PC-3 (cell line): ENCODE measurements at regions not wholly inside any gene's neighbourhood (a gene's known extent, or its start where the extent isn't known, plus 50 kb on each side); places are given as distances from the start of the nearest gene placed in this dataset.

Experiments
- ATAC-seq: fragments of 200-7000 bp; cut with Tn5 transposase; 2 replicates; pipeline ENCODE4 v1.9.1; 2020; ENCODE audit warnings: mild to moderate bottlenecking, moderate library complexity
- BruUV-seq: library from RNA; stranded (reverse); fragments of 400-500 nt; replicated peaks from 2 replicates; lab custom pipeline; 2021; lab: Mats Ljungman, UMichigan
- CTCF ChIA-PET: fragments of 300-600 bp; sonication (Branson Sonifier 250); formaldehyde crosslinking; loops from one replicate; lab custom pipeline; 2022; ENCODE audit warnings: antibody characterized with exemption; lab: Charles Lee
- POLR2A ChIA-PET: fragments of 300-600 bp; sonication (Branson Sonifier 250); formaldehyde crosslinking; loops from one replicate; lab custom pipeline; 2022; ENCODE audit warnings: antibody characterized with exemption; ENCODE audit not compliant: unreplicated experiment; lab: Charles Lee
- DNase-seq: peaks from one replicate; pipeline ENCODE4 v3.0.0-alpha.2; 2015
- H2AFZ ChIP-seq: fragments of 300-600 bp; sonication (generic); 2 replicates; pipeline ENCODE4 v1.6.0; 2016; ENCODE audit warnings: antibody characterized with exemption, low read length
- H3F3A ChIP-seq: fragments of 300-600 bp; sonication (generic); one replicate; pipeline ENCODE4 v1.6.0; 2017; ENCODE audit warnings: antibody characterized with exemption, low read length, control low read depth, mild to moderate bottlenecking; ENCODE audit not compliant: unreplicated experiment
- H3K27ac ChIP-seq: fragments of 300-600 bp; sonication (generic); 2 replicates; pipeline ENCODE4 v1.5.1; 2016; ENCODE audit warnings: mild to moderate bottlenecking, low read length
- H3K27me3 ChIP-seq: fragments of 300-600 bp; sonication (generic); 2 replicates; pipeline ENCODE4 v1.6.1; 2016; ENCODE audit warnings: low read length, mixed read lengths
- H3K36me3 ChIP-seq: fragments of 300-600 bp; sonication (generic); 2 replicates; pipeline ENCODE4 v1.6.1; 2016; ENCODE audit warnings: low read depth, mixed run types, low read length, mixed read lengths
- H3K4me1 ChIP-seq: fragments of 300-600 bp; sonication (generic); 2 replicates; pipeline ENCODE4 v1.5.1; 2016; ENCODE audit warnings: low read length; ENCODE audit not compliant: insufficient read depth
- H3K4me2 ChIP-seq: fragments of 300-600 bp; sonication (generic); 2 replicates; pipeline ENCODE4 v1.6.0; 2016; ENCODE audit warnings: low read length
- H3K4me3 ChIP-seq: fragments of 300-600 bp; sonication (generic); 2 replicates; pipeline ENCODE4 v1.5.1; 2016; ENCODE audit warnings: mild to moderate bottlenecking, low read length, mixed read lengths
- H3K79me2 ChIP-seq: fragments of 300-600 bp; sonication (generic); 2 replicates; pipeline ENCODE4 v1.6.1; 2017; ENCODE audit warnings: low read length, mixed read lengths
- H3K9ac ChIP-seq: fragments of 300-600 bp; sonication (generic); 2 replicates; pipeline ENCODE4 v1.6.0; 2016; ENCODE audit warnings: mild to moderate bottlenecking, low read length
- H3K9me2 ChIP-seq: fragments of 300-600 bp; sonication (generic); replicated peaks from 2 replicates; pipeline ENCODE4 v1.6.1; 2016; ENCODE audit warnings: mixed run types, low read length, mixed read lengths
- H3K9me3 ChIP-seq: fragments of 300-600 bp; sonication (generic); 2 replicates; pipeline ENCODE4 v1.6.1; 2016; ENCODE audit warnings: low read length, mixed read lengths
- H4K20me1 ChIP-seq: fragments of 300-600 bp; sonication (generic); 2 replicates; pipeline ENCODE4 v1.6.1; 2016; ENCODE audit warnings: low read length, mixed read lengths
- EZH2 ChIP-seq: fragments of 300-600 bp; sonication (generic); IDR thresholded peaks from one replicate; pipeline ENCODE4 v1.6.1; 2017; ENCODE audit warnings: antibody characterized with exemption, mild to moderate bottlenecking, low read length; ENCODE audit not compliant: unreplicated experiment
- EZH2phosphoT487 ChIP-seq: fragments of 300-600 bp; sonication (generic); IDR thresholded peaks from 2 replicates; pipeline ENCODE4 v1.6.1; 2018; ENCODE audit warnings: mild to moderate bottlenecking, antibody characterized with exemption, low read length, borderline replicate concordance
- intact Hi-C: fragments of 100-400 bp; cut with micrococcal nuclease; formaldehyde crosslinking; loops from 2 replicates; pipeline ENCODE4 v1.9.0; 2023
- TF ChIP-seq, protein P1 (sequence below): fragments of 300-600 bp; sonication (generic); conservative IDR thresholded peaks from 2 replicates; pipeline ENCODE4 v1.5.1; 2017; ENCODE audit warnings: antibody characterized with exemption, low read depth, mild to moderate bottlenecking, low read length

DNA sequence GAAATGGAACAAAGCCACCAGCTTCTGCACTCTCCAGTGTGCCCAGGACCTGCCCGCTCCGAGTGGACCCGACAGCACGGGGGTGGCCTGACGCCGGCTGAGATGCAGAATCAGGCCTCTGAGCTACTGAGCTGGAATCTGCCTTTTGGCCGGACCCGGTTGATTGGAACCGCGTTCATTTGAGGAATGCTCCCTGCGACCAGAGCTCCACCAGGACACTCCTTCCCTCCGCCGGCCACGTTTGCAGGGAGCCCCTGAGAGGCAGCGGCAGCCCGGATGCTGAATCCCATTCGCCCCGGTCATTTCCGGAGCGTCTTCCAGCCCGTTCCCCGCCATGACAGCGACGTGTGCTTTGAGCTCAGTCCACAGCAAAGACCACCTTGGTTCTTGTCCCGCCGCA lies 392.7 kb downstream of the THBS2 start:
- ATAC-seq, result no peak
- no peaks in the 10 kb centered on the region for H3K9me2 ChIP-seq

DNA sequence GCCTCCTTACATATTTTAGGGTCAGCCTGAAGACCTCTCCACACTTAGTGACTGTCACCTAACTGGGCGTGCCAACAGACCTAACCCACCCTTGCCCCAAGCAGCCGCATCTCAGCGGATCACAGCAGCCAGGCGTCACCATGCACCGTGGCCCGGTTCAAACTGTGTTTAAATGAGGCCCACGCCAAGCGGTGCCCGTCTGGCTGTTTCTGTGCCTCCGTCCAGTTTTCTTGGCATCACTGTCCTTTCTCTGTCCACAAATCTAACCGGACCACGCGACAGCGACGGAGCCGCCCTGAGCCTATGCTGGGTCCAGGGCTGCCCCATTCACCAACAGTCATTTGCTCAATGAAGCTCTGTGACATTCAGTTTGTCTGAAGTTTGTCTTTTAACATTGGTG lies 393.3 kb downstream of the THBS2 start:
- Histone ChIP-seq H3K36me3 (no peaks in the 10 kb centered on the region), H3K27me3 (peaks cover 24% of the 10 kb centered on the region), H3K79me2 (no peaks in the 10 kb centered on the region), H3K9me2 (no peaks in the 10 kb centered on the region), H3K4me3 (no peak overlapping the region), H3K4me2 (no peak overlapping the region), H3F3A (no peaks in the 10 kb centered on the region), H3K27ac (no peak overlapping the region), H3K9ac (no peak overlapping the region), H3K4me1 (no peaks in the 10 kb centered on the region), H4K20me1 (no peaks in the 10 kb centered on the region), H3K9me3 (no peaks in the 10 kb centered on the region), H2AFZ (no peak overlapping the region)
- TF ChIP-seq, protein P1, sequence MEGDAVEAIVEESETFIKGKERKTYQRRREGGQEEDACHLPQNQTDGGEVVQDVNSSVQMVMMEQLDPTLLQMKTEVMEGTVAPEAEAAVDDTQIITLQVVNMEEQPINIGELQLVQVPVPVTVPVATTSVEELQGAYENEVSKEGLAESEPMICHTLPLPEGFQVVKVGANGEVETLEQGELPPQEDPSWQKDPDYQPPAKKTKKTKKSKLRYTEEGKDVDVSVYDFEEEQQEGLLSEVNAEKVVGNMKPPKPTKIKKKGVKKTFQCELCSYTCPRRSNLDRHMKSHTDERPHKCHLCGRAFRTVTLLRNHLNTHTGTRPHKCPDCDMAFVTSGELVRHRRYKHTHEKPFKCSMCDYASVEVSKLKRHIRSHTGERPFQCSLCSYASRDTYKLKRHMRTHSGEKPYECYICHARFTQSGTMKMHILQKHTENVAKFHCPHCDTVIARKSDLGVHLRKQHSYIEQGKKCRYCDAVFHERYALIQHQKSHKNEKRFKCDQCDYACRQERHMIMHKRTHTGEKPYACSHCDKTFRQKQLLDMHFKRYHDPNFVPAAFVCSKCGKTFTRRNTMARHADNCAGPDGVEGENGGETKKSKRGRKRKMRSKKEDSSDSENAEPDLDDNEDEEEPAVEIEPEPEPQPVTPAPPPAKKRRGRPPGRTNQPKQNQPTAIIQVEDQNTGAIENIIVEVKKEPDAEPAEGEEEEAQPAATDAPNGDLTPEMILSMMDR, result no peak
- TF ChIP-seq EZH2 (no peak), EZH2phosphoT487 (no peak)
- intact Hi-C loops, result no loop called here
- CTCF ChIA-PET, result no interaction called here
- ATAC-seq (no peak), DNase-seq (no peak)
- no TSS peak for BruUV-seq
- POLR2A ChIA-PET, result no interaction called here

More for the DNA sequence above, 392.7 kb downstream of the THBS2 start:
- no peak overlapping the region for H3K4me2 ChIP-seq
- H2AFZ ChIP-seq, result no peak overlapping the region
- no peaks in the 10 kb centered on the region for H3K36me3 ChIP-seq
- H4K20me1 ChIP-seq, result no peaks in the 10 kb centered on the region
- DNase-seq, result no peak
- CTCF ChIA-PET, result no interaction called here
- H3K9ac ChIP-seq, result no peak overlapping the region
- H3F3A ChIP-seq, result no peaks in the 10 kb centered on the region
- TF ChIP-seq, protein P1, result no peak
- TF ChIP-seq EZH2 (no peak), EZH2phosphoT487 (no peak)
- no TSS peak for BruUV-seq
- H3K27me3 ChIP-seq, result peaks cover 29% of the 10 kb centered on the region
- intact Hi-C loops, result no loop called here
- no peak overlapping the region for H3K27ac ChIP-seq
- H3K9me3 ChIP-seq, result no peaks in the 10 kb centered on the region
- H3K79me2 ChIP-seq, result no peaks in the 10 kb centered on the region
- POLR2A ChIA-PET, result no interaction called here
- H3K4me1 ChIP-seq, result no peaks in the 10 kb centered on the region
- H3K4me3 ChIP-seq, result no peak overlapping the region

DNA sequence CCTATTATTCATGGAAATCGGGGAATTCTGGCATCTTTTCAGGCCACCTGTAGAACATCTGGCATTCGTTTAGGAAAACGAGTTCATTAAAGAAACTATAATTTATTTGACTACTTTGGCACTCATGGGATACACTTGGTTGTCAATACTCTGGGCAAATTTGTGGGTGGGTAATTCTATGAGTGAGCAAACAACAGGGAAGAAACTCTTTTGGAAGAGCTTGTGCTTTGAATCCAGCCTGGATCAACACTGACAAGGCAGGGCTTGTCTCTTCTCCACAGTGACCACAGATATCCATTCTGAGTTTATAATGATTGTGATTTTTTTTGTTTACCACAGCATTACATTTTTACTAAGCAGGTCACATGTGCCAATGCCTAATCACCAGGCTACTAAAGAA lies 394.7 kb downstream of the THBS2 start:
- no peaks in the 10 kb centered on the region for H3K4me1 ChIP-seq

More for the DNA sequence above, 394.7 kb downstream of the THBS2 start:
- TF ChIP-seq, protein P1, result no peak
- TF ChIP-seq EZH2phosphoT487 (no peak), EZH2 (no peak)
- no TSS peak for BruUV-seq
- Histone ChIP-seq H3K4me2 (no peak overlapping the region), H3K79me2 (no peaks in the 10 kb centered on the region), H4K20me1 (no peaks in the 10 kb centered on the region), H3K27ac (no peak overlapping the region), H3K27me3 (peaks cover 20% of the 10 kb centered on the region), H3K36me3 (no peaks in the 10 kb centered on the region), H3K9me2 (no peaks in the 10 kb centered on the region), H2AFZ (no peak overlapping the region), H3K9ac (no peak overlapping the region), H3K9me3 (no peaks in the 10 kb centered on the region), H3K4me3 (no peak overlapping the region), H3F3A (no peaks in the 10 kb centered on the region)
- intact Hi-C loops, result no loop called here
- POLR2A ChIA-PET, result no interaction called here
- CTCF ChIA-PET, result no interaction called here
- no peak for DNase-seq
- no peak for ATAC-seq
